Activated CD8-positive, alpha-beta T cell treated with anti-CD3 and anti-CD28 coated beads for 36 hours (primary cell): ENCODE measurements at regions not wholly inside any gene's neighbourhood (a gene's known extent, or its start where the extent isn't known, plus 50 kb on each side); places are given as distances from the start of the nearest gene placed in this dataset.
"Not testable (repeated sequence)": the region's sequence is repeated elsewhere in the genome, so short reads cannot be mapped to it uniquely, and the experiment has no call there.

Source experiments
- ATAC-seq: fragments of 200-7000 bp; cut with Tn5 transposase; one replicate; pipeline ENCODE4 v1.10.0; 2021; ENCODE audit warnings: mild to moderate bottlenecking, moderate library complexity
- CTCF ChIA-PET: fragments of 350-600 bp; sonication (Branson Sonifier 250); formaldehyde crosslinking; loops from one replicate; lab custom pipeline; 2021; ENCODE audit warnings: antibody characterized with exemption; lab: Charles Lee
- POLR2A ChIA-PET: fragments of 350-600 bp; sonication (Branson Sonifier 250); formaldehyde crosslinking; loops from one replicate; lab custom pipeline; 2021; ENCODE audit warnings: antibody characterized with exemption; lab: Charles Lee
- DNase-seq: peaks from one replicate; pipeline ENCODE4 v3.0.0-alpha.2; 2020
- H3K27ac Mint-ChIP-seq: one replicate; pipeline ENCODE4 v1.8.0; 2021; ENCODE audit warnings: mild to moderate bottlenecking, mixed read lengths
- H3K27me3 Mint-ChIP-seq: one replicate; pipeline ENCODE4 v1.8.0; 2021; ENCODE audit warnings: mixed read lengths
- H3K36me3 Mint-ChIP-seq: one replicate; pipeline ENCODE4 v1.8.0; 2021; ENCODE audit warnings: low read depth, mixed read lengths
- H3K4me1 Mint-ChIP-seq: one replicate; pipeline ENCODE4 v1.8.0; 2021; ENCODE audit warnings: low read depth, mixed read lengths
- H3K4me3 Mint-ChIP-seq: one replicate; pipeline ENCODE4 v1.8.0; 2021; ENCODE audit warnings: mild to moderate bottlenecking, moderate library complexity, mixed read lengths
- H3K9me3 Mint-ChIP-seq: one replicate; pipeline ENCODE4 v1.8.0; 2021; ENCODE audit warnings: mixed read lengths
- intact Hi-C: fragments of 100-400 bp; cut with micrococcal nuclease; formaldehyde crosslinking; loops from one replicate; pipeline ENCODE4 v1.10.0; 2022
- TF ChIP-seq, protein P1 (sequence below): fragments of 200-600 bp; IDR thresholded peaks from one replicate; pipeline ENCODE4 v1.8.0; 2022; ENCODE audit warnings: antibody characterized with exemption, mild to moderate bottlenecking

- Mint-ChIP-seq H3K27ac (no peak overlapping the region), H3K9me3 (no peaks in the 10 kb centered on the region), H3K27me3 (peaks cover 3% of the 10 kb centered on the region), H3K4me1 (no peaks in the 10 kb centered on the region), H3K4me3 (no peak overlapping the region), H3K36me3 (no peaks in the 10 kb centered on the region)
- intact Hi-C loops = no loop called here
- no peak for ATAC-seq
- TF ChIP-seq, protein P1, sequence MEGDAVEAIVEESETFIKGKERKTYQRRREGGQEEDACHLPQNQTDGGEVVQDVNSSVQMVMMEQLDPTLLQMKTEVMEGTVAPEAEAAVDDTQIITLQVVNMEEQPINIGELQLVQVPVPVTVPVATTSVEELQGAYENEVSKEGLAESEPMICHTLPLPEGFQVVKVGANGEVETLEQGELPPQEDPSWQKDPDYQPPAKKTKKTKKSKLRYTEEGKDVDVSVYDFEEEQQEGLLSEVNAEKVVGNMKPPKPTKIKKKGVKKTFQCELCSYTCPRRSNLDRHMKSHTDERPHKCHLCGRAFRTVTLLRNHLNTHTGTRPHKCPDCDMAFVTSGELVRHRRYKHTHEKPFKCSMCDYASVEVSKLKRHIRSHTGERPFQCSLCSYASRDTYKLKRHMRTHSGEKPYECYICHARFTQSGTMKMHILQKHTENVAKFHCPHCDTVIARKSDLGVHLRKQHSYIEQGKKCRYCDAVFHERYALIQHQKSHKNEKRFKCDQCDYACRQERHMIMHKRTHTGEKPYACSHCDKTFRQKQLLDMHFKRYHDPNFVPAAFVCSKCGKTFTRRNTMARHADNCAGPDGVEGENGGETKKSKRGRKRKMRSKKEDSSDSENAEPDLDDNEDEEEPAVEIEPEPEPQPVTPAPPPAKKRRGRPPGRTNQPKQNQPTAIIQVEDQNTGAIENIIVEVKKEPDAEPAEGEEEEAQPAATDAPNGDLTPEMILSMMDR = no peak
- DNase-seq = no peak
- CTCF ChIA-PET = interaction anchor here (1.0 kb wide), 1 partner anchor 17 kb away, joined by 3 read pairs; no protein-coding TSS in a partner anchor
- POLR2A ChIA-PET = no interaction called here
Measured at GRCh38 chr12:103021538-103022218, 64.2 kb downstream of the ASCL1 start.

GRCh38 chr12:103024650-103025049 is 67.2 kb downstream of the ASCL1 start:
- Mint-ChIP-seq H3K4me3 (no peak overlapping the region), H3K27me3 (peaks cover 6% of the 10 kb centered on the region), H3K4me1 (no peaks in the 10 kb centered on the region), H3K36me3 (no peaks in the 10 kb centered on the region), H3K27ac (no peak overlapping the region), H3K9me3 (no peaks in the 10 kb centered on the region)
- ChIA-PET POLR2A (no interaction called here), CTCF (no interaction called here)
- intact Hi-C loops = no loop called here
- TF ChIP-seq, protein P1 = no peak
- DNase-seq = no peak
- no peak for ATAC-seq

DNA sequence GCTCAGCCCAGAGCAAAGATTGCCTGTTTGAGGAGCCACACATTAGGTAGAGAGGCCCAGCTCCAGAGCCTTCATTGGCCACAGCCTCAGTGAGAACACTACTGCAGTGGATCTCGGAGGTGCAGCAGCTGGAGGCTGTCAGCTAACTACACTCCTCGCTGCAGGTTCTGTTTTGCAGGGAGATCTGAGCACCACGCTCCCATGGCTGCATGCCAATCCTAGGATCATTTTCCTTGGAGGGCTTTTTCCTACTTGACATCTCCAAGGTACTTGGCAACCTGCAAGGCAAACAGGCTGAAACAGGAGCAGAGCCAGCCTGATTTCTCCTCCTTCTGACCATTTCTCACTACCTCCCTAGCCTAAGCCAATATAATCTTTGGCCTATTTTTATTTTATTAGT is 69.2 kb downstream of the ASCL1 start:
- H3K36me3 Mint-ChIP-seq, intact Hi-C loops, POLR2A ChIA-PET, H3K27me3 Mint-ChIP-seq, H3K4me3 Mint-ChIP-seq, H3K4me1 Mint-ChIP-seq, H3K9me3 Mint-ChIP-seq, H3K27ac Mint-ChIP-seq, DNase-seq, ATAC-seq: not testable (repeated sequence)
- CTCF ChIA-PET = interaction anchor here (0.8 kb wide), 1 partner anchor 8 kb away, joined by 3 read pairs; no protein-coding TSS in a partner anchor

GRCh38 chr12:103028881-103029639 is 71.6 kb downstream of the ASCL1 start:
- no peak for DNase-seq
- no peaks in the 10 kb centered on the region for H3K4me1 Mint-ChIP-seq
- TF ChIP-seq, protein P1 = no peak
- CTCF ChIA-PET = interaction anchor here (0.6 kb wide), 1 partner anchor 22 kb away, joined by 3 read pairs; no protein-coding TSS in a partner anchor
- POLR2A ChIA-PET = no interaction called here
- H3K27ac Mint-ChIP-seq = no peak overlapping the region
- ATAC-seq = no peak
- H3K9me3 Mint-ChIP-seq = no peaks in the 10 kb centered on the region
- intact Hi-C loops = no loop called here
- H3K36me3 Mint-ChIP-seq = no peaks in the 10 kb centered on the region
- no peak overlapping the region for H3K4me3 Mint-ChIP-seq
- peaks cover 6% of the 10 kb centered on the region for H3K27me3 Mint-ChIP-seq

GRCh38 chr12:103036581-103037214 is 79.2 kb downstream of the ASCL1 start:
- Mint-ChIP-seq H3K27ac (no peak overlapping the region), H3K27me3 (peaks cover 3% of the 10 kb centered on the region), H3K4me1 (no peaks in the 10 kb centered on the region), H3K9me3 (no peaks in the 10 kb centered on the region), H3K4me3 (no peak overlapping the region), H3K36me3 (no peaks in the 10 kb centered on the region)
- ChIA-PET POLR2A (interaction anchor here (0.6 kb wide), 1 partner anchor 11 kb away, joined by 3 read pairs; no protein-coding TSS in a partner anchor), CTCF (no interaction called here)
- no peak for DNase-seq
- intact Hi-C loops = no loop called here
- TF ChIP-seq, protein P1 = no peak
- ATAC-seq = no peak
